Mammary epithelial cell (primary cell): ENCODE measurements at regions not wholly inside any gene's neighbourhood (a gene's known extent, or its start where the extent isn't known, plus 50 kb on each side); places are given as distances from the start of the nearest gene placed in this dataset.

ENCODE experiments used
- CTCF ChIP-seq, 2 donors: IDR thresholded peaks in 1 of 2; conservative IDR thresholded peaks in 1 of 2; 2 replicates each; pipeline ENCODE4 v1.5.1; 2011 to 2012; ENCODE audit warnings: inconsistent platforms in 2 of 2, low read length in 2 of 2, mild to moderate bottlenecking in 2 of 2, control low read depth in 1 of 2, low read depth in 1 of 2; ENCODE audit not compliant: insufficient read depth in 1 of 2; ENCODE audit errors: extremely low read depth in 1 of 2
- EZH2 ChIP-seq: IDR thresholded peaks from 2 replicates; pipeline ENCODE4 v1.6.1; 2012; ENCODE audit warnings: low read length, inconsistent platforms, borderline replicate concordance

GRCh38 chr14:28536889-28537288 is 229.7 kb upstream of the FOXG1 start:
- TF ChIP-seq CTCF (conservative IDR thresholded peaks at IDR 0.05 in 1 of 2, IDR thresholded peaks at IDR 0.05 in 1 of 2; ENCODE audit: extremely low read depth in 1 of 2, insufficient read depth in 1 of 2, low read depth in 1 of 2, low read length in 2 of 2) (no peak), EZH2 (no peak)
